Endothelial cell of umbilical vein (primary cell): ENCODE measurements at regions not wholly inside any gene's neighbourhood (a gene's known extent, or its start where the extent isn't known, plus 50 kb on each side); places are given as distances from the start of the nearest gene placed in this dataset.

ENCODE experiments used
- BruUV-seq: library from RNA; stranded (reverse); fragments of 400-500 nt; replicated peaks from 2 replicates; lab custom pipeline; 2021; lab: Mats Ljungman, UMichigan
- CTCF ChIA-PET: fragments of 300-600, 350-600 bp; sonication (Branson Sonifier 250); formaldehyde crosslinking; loops from one replicate; lab custom pipeline; 2021; ENCODE audit warnings: antibody characterized with exemption, inconsistent platforms; lab: Charles Lee
- POLR2A ChIA-PET: fragments of 300-600, 350-600 bp; sonication (Branson Sonifier 250); formaldehyde crosslinking; loops from one replicate; lab custom pipeline; 2021; ENCODE audit warnings: antibody characterized with exemption, inconsistent platforms; lab: Charles Lee
- DNase-seq: peaks from one replicate; pipeline ENCODE4 v3.0.0-alpha.2; 2011; ENCODE audit warnings: low read depth, low spot score
- FAIRE-seq: peaks from 2 replicates; lab custom pipeline; 2011; peaks lifted over from hg19 to GRCh38; lab: Jason Lieb, UNC
- H2AFZ ChIP-seq: 2 replicates; pipeline ENCODE4 v1.6.0; 2012; ENCODE audit warnings: low read depth, low read length, control low read depth, inconsistent platforms
- H3K27ac ChIP-seq: 2 replicates; pipeline ENCODE4 v1.5.1; 2011; ENCODE audit warnings: low read depth, mild to moderate bottlenecking, control low read depth, low read length, moderate library complexity; ENCODE audit not compliant: insufficient read depth
- H3K27me3 ChIP-seq, 2 experiments: 2 replicates each; pipeline versions ENCODE4 v1.6.0 to v1.6.1; 2011; ENCODE audit warnings: low read length in 2 of 2, mixed read lengths in 1 of 2; ENCODE audit not compliant: control insufficient read depth in 2 of 2, insufficient read depth in 2 of 2
- H3K36me3 ChIP-seq, 2 experiments: 2 replicates in 1 of 2; 3 replicates in 1 of 2; pipeline ENCODE4 v1.5.1; 2011; ENCODE audit warnings: low read length in 2 of 2, mild to moderate bottlenecking in 1 of 2, moderate library complexity in 1 of 2; ENCODE audit not compliant: control insufficient read depth in 2 of 2, insufficient read depth in 2 of 2; ENCODE audit errors: extremely low read depth in 1 of 2
- H3K4me1 ChIP-seq: 3 replicates; pipeline ENCODE4 v1.5.1; 2011; ENCODE audit warnings: mild to moderate bottlenecking, low read length; ENCODE audit not compliant: control insufficient read depth, insufficient read depth; ENCODE audit errors: extremely low read depth
- H3K4me2 ChIP-seq: 2 replicates; pipeline ENCODE4 v1.6.1; 2011; ENCODE audit warnings: low read length, control low read depth, mixed read lengths; ENCODE audit not compliant: insufficient read depth
- H3K4me3 ChIP-seq, 3 experiments: fragments of 200-600 bp in 1 of 3; sonication (generic), shearing (Covaris generic) in 1 of 3; replicated peaks in 1 of 3; 2 replicates each; pipeline ENCODE4 v1.5.1; 2011 to 2016; ENCODE audit warnings: control low read depth in 3 of 3, low read length in 3 of 3, mild to moderate bottlenecking in 2 of 3, inconsistent platforms in 1 of 3, low read depth in 1 of 3, moderate library complexity in 1 of 3; ENCODE audit not compliant: insufficient read depth in 1 of 3
- H3K79me2 ChIP-seq: 2 replicates; pipeline ENCODE4 v1.6.0; 2012; ENCODE audit warnings: low read length, inconsistent platforms; ENCODE audit not compliant: control insufficient read depth, insufficient read depth
- H3K9ac ChIP-seq: replicated peaks from 2 replicates; pipeline ENCODE3; 2011; ENCODE audit warnings: low read length, control low read depth; ENCODE audit not compliant: insufficient read depth; ENCODE audit errors: extremely low read depth
- H3K9me1 ChIP-seq: replicated peaks from 3 replicates; pipeline ENCODE4 v1.6.0; 2011; ENCODE audit warnings: mild to moderate bottlenecking, low read length; ENCODE audit not compliant: control insufficient read depth, insufficient read depth; ENCODE audit errors: extremely low read depth
- H3K9me3 ChIP-seq: replicated peaks from 2 replicates; pipeline ENCODE4 v1.5.1; 2012; ENCODE audit warnings: low read length, inconsistent platforms; ENCODE audit not compliant: control insufficient read depth, insufficient read depth
- H4K20me1 ChIP-seq: replicated peaks from 2 replicates; pipeline ENCODE3; 2011; ENCODE audit warnings: mild to moderate bottlenecking, low read length; ENCODE audit not compliant: control insufficient read depth, insufficient read depth; ENCODE audit errors: extremely low read depth
- CTCF ChIP-seq, 2 donors: IDR thresholded peaks; 1 replicate in 1 of 2; 2 replicates in 1 of 2; pipeline ENCODE4 v1.5.1; 2011; ENCODE audit warnings: low read length in 2 of 2, mild to moderate bottlenecking in 2 of 2, moderate library complexity in 2 of 2, control low read depth in 1 of 2, inconsistent platforms in 1 of 2, low read depth in 1 of 2; ENCODE audit not compliant: insufficient read depth in 1 of 2; ENCODE audit errors: extremely low read depth in 1 of 2
- EZH2 ChIP-seq: IDR thresholded peaks from 2 replicates; pipeline ENCODE4 v1.6.1; 2012; ENCODE audit warnings: borderline replicate concordance, low read depth, mild to moderate bottlenecking, moderate library complexity, low read length, inconsistent platforms; ENCODE audit not compliant: severe bottlenecking
- FOS ChIP-seq: IDR thresholded peaks from 2 replicates; pipeline ENCODE4 v1.6.1; 2011; ENCODE audit warnings: mild to moderate bottlenecking, low read length, moderate library complexity, borderline replicate concordance; ENCODE audit not compliant: insufficient read depth
- GATA2 ChIP-seq: IDR thresholded peaks from 2 replicates; pipeline ENCODE4 v1.7.0; 2011; ENCODE audit warnings: low read depth, mild to moderate bottlenecking, moderate library complexity, mixed read lengths, low read length; ENCODE audit not compliant: insufficient read length, insufficient read depth
- JUN ChIP-seq: IDR thresholded peaks from 2 replicates; pipeline ENCODE4 v1.6.1; 2011; ENCODE audit warnings: borderline replicate concordance, low read depth; ENCODE audit not compliant: insufficient read length, insufficient read depth
- MAX ChIP-seq: IDR thresholded peaks from 2 replicates; pipeline ENCODE4 v1.6.1; 2011; ENCODE audit not compliant: insufficient read depth, insufficient read length
- MYC ChIP-seq: IDR thresholded peaks from one replicate; pipeline ENCODE4 v1.6.1; 2011; ENCODE audit warnings: mild to moderate bottlenecking, low read depth, low read length
- POLR2A ChIP-seq: IDR thresholded peaks from 2 replicates; pipeline ENCODE4 v1.6.1; 2012; ENCODE audit warnings: low read depth, mild to moderate bottlenecking, control low read depth, low read length
- POLR2AphosphoS5 ChIP-seq: IDR thresholded peaks from 2 replicates; pipeline ENCODE4 v1.6.1; 2012; ENCODE audit warnings: low read depth, mild to moderate bottlenecking, control low read depth, low read length, moderate library complexity; ENCODE audit not compliant: insufficient read depth
- dilution Hi-C: fragments of 300-500 bp; cut with MboI; formaldehyde crosslinking; loops from one replicate; pipeline ENCODE4 v1.15.0; 2019; ENCODE audit warnings: low sequenced_read_pairs; ENCODE audit not compliant: extremely low pct_ligation_motif_present
- intact Hi-C: fragments of 100-400 bp; cut with micrococcal nuclease; formaldehyde crosslinking; loops from one replicate; pipeline ENCODE4 v1.10.0; 2022

- BruUV-seq, result no TSS peak
- intact Hi-C loops, result no loop called here
- no peak for DNase-seq
Observed at GRCh38 chr5:120749737-120750136, 285.6 kb downstream of the PRR16 start.

More at GRCh38 chr5:120749737-120750136, 285.6 kb downstream of the PRR16 start:
- H4K20me1 ChIP-seq, result no peaks in the 10 kb centered on the region
- TF ChIP-seq JUN (no peak), EZH2 (no peak), GATA2 (no peak), MAX (no peak), CTCF (IDR thresholded peaks at IDR 0.05; ENCODE audit: extremely low read depth in 1 of 2, insufficient read depth in 1 of 2, low read depth in 1 of 2, low read length in 2 of 2) (no peak), POLR2A (no peak), FOS (no peak), MYC (no peak), POLR2AphosphoS5 (no peak)
- H3K27me3 ChIP-seq, result no peaks in the 10 kb centered on the region
- no peak overlapping the region for H3K9ac ChIP-seq
- dilution Hi-C loops, result no loop called here
- H3K9me1 ChIP-seq, result no peaks in the 10 kb centered on the region
- no peaks in the 10 kb centered on the region for H3K36me3 ChIP-seq
- H3K4me1 ChIP-seq, result no peaks in the 10 kb centered on the region
- no peak overlapping the region for H2AFZ ChIP-seq
- no peaks in the 10 kb centered on the region for H3K79me2 ChIP-seq
- no peaks in the 10 kb centered on the region for H3K9me3 ChIP-seq
- FAIRE-seq, result no peak
- no peak overlapping the region for H3K4me3 ChIP-seq
- no peak overlapping the region for H3K27ac ChIP-seq
- H3K4me2 ChIP-seq, result no peak overlapping the region
- CTCF ChIA-PET, result no interaction called here
- POLR2A ChIA-PET, result no interaction called here
